NCI-H748 treated with DMSO at 0.1 percent for 48 hours (cell line): ENCODE measurements at regions not wholly inside any gene's neighbourhood (a gene's known extent, or its start where the extent isn't known, plus 50 kb on each side); places are given as distances from the start of the nearest gene placed in this dataset.
A peak's percentile ranks its signal among the peaks of the same experiment; 100 is the strongest.
"Not testable (repeated sequence)": the region's sequence is repeated elsewhere in the genome, so short reads cannot be mapped to it uniquely, and the experiment has no call there.

Source experiments
- DNase-seq: peaks from one replicate; lab custom pipeline; 2025; lab: John Stamatoyannopoulos, UW

- not testable (repeated sequence) for DNase-seq
Measured at GRCh38 chr11:49326651-49327050, 118.2 kb upstream of the FOLH1 start.

DNA sequence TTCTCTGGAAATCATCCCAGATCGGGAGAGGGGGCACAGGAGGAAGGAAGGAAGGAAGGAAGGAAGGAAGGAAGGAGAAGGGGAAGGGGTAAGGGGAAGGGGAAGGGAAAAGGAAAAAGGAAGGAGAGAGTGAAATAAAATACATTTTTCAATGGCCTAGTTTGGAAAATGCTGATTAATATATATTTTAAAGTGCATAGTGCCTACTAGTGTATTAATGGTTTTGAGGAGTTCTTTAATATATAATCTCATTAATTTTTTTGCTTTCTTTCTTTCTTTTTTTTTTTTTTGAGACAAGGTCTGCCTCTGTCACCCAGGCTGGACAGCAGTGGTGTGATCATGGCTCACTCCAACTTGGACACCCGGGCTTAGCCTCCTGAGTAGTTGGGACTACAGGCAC is 107.8 kb upstream of the FOLH1 start:
- DNase-seq = no peak

- DNase-seq = no peak
Measured at GRCh38 chr11:49303080-49303479, 94.7 kb upstream of the FOLH1 start.

- no peak for DNase-seq
Measured at GRCh38 chr11:49302360-49302759, 94.0 kb upstream of the FOLH1 start.

- not testable (repeated sequence) for DNase-seq
Measured at GRCh38 chr11:49298017-49298416, 89.6 kb upstream of the FOLH1 start.

GRCh38 chr11:49283911-49284310 is 75.5 kb upstream of the FOLH1 start:
- not testable (repeated sequence) for DNase-seq

DNA sequence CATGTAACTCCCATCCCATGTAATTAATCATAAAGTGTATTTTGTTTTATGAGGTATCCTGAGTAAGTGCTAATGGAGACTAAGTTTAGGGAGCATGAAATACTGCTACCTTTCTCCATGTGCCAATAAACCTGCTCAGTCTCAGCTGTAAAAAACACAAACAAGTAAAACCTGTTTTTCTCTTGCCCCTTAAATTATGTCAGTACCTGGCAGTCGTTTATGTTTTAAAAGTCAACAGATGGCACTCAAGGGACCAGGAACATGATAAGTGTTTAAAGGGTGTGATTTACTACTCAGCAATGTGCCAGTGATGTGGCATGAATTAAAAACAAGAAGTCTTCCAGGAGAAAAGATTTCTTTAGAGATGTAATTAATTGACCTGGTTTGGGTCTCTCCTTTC is 74.9 kb upstream of the FOLH1 start:
- peak; percentile 20 for DNase-seq

DNA sequence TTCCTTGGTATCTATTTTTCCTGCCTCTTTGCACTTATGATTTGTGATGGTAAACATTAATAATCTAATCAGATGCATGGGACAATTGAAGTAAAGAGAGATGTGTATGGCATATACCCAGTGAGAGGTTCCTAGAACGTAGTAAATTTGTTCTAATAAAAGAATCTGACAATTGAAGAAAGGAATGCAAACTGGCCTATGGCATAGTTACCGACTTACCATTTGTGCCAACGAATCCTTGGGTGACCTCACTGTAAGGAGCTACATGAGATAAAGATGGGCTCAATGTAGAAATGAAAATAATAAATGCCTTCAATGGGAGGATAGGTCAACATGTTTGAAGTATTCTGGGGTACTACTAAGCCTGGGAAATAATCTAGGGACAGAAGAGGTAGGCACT is 73.7 kb upstream of the FOLH1 start:
- DNase-seq = not testable (repeated sequence)

DNA sequence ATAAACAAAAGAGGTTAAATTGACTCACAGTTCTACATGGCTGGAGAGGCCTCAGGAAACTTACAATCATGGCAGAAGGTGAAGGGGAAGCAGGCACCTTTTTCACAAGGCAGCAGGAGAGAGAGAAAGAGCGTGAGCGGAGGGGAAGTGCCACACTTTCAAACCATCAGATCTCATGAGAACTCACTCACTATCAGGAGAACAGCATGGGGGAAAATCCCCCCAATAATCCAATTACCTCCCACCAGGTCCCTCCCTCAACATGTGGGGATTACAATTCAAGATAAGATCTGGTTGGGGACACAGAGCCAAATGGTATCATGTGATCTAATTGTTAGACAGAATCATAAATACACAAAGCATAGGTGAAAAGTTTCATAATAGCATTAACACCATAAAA is 69.5 kb upstream of the FOLH1 start:
- DNase-seq = not testable (repeated sequence)
